ENCODE measurements at regions not wholly inside any gene's neighbourhood (a gene's known extent, or its start where the extent isn't known, plus 50 kb on each side); places are given as distances from the start of the nearest gene placed in this dataset.
"Not testable (repeated sequence)": the region's sequence is repeated elsewhere in the genome, so short reads cannot be mapped to it uniquely, and the experiment has no call there.

DNA sequence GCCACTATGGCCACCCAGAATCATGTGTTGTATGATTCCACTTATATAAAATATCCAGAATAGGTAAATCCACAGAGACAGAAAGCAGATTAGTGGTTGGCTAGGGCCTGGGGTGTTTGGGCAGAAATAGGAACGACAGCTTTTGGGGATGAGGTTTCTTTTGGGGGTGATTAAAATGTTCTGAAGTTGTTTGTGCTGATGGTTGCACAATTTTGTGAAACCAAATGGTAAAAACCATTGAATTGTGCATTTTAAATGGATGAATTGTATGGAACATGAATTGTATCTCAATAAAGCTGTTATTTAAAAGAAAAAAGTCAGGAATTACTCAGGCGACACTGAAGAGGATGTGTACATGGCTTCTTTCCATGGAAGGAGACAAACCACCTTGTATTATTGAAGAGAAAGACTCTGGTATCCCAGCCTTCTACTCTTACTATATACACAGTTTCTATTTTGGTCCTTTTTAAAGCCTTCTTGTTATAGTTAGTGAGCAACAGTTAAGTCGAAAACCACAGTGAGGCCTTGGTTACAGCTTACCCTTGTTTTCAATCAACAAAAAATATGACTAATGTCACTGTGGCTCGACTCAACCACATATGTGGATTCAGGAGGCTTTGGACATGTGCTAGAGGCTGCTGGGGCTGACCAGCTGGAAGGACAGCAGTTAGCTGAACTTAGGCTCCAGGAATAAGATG lies 57.1 kb upstream of the KMT2E start:
- Histone ChIP-seq H3K27me3 (ENCODE audit: insufficient read depth, low read length) (no peaks in the 10 kb centered on the region), H3K4me3 (ENCODE audit: low read length) (no peak overlapping the region), H3K4me1 (ENCODE audit: insufficient read depth, low read length) (peaks cover 58% of the 10 kb centered on the region), H3K9me3 (ENCODE audit: low read depth, low read length) (no peaks in the 10 kb centered on the region)

- no peak overlapping the region for H3K4me3 ChIP-seq (ENCODE audit: low read length)
- peaks cover 66% of the 10 kb centered on the region for H3K4me1 ChIP-seq (ENCODE audit: insufficient read depth, low read length)
- no peaks in the 10 kb centered on the region for H3K9me3 ChIP-seq (ENCODE audit: low read depth, low read length)
- no peaks in the 10 kb centered on the region for H3K27me3 ChIP-seq (ENCODE audit: insufficient read depth, low read length)
Observed at GRCh38 chr7:104958371-104958865, 55.6 kb upstream of the KMT2E start.

DNA sequence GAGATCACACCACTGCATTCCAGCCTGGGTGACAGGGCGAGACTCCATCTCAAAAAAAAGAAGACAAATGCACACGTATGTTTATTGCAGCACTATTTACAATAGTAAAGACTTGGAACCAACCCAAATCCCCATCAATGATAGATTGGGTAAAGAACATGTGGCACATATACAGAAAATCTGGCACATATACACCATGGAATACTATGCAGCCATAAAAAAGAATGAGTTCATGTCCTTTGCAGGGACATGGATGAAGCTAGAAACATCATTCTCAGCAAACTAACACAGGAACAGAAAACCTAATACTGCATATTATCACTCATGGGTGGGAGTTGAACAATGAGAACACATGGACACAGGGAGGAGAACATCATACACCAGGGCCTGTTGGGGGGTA lies 54.5 kb upstream of the KMT2E start:
- peaks cover 75% of the 10 kb centered on the region for H3K4me1 ChIP-seq (ENCODE audit: insufficient read depth, low read length)

GRCh38 chr7:104960741-104961448 lies 53.1 kb upstream of the KMT2E start:
- peaks cover 68% of the 10 kb centered on the region for H3K4me1 ChIP-seq (ENCODE audit: insufficient read depth, low read length)
- H3K9me3 ChIP-seq (ENCODE audit: low read depth, low read length) = no peaks in the 10 kb centered on the region
- H3K4me3 ChIP-seq (ENCODE audit: low read length) = no peak overlapping the region
- H3K27me3 ChIP-seq (ENCODE audit: insufficient read depth, low read length) = no peaks in the 10 kb centered on the region

More for the DNA sequence above, 54.5 kb upstream of the KMT2E start:
- not testable (repeated sequence) for H3K4me3 ChIP-seq (ENCODE audit: low read length); H3K27me3 ChIP-seq (ENCODE audit: insufficient read depth, low read length); H3K9me3 ChIP-seq (ENCODE audit: low read depth, low read length)

- Histone ChIP-seq H3K27me3 (ENCODE audit: insufficient read depth, low read length) (no peaks in the 10 kb centered on the region), H3K4me3 (ENCODE audit: low read length) (no peak overlapping the region), H3K4me1 (ENCODE audit: insufficient read depth, low read length) (peaks cover 60% of the 10 kb centered on the region), H3K9me3 (ENCODE audit: low read depth, low read length) (no peaks in the 10 kb centered on the region)
Observed at GRCh38 chr7:104961821-104962220, 52.2 kb upstream of the KMT2E start.

DNA sequence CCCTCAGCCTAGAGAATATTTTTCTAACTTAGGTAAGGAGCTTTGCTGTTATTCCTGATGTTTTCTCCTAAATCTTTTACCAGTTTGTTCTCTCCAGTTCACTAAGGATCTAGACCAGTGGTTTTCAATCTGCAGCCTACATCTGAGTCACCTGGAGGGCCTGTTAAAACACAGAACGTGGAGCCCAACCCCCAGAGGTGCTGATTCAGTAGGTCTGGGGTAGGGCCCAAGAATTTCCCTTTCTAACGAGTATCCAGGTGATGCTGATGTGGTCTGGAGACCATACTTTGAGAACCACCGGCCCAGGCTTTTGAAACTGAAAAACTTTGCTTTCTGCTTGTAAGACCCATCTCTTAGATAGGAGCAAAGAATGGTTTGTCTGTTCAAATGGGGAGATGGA lies 51.2 kb upstream of the KMT2E start:
- Histone ChIP-seq H3K27me3 (ENCODE audit: insufficient read depth, low read length) (no peaks in the 10 kb centered on the region), H3K4me3 (ENCODE audit: low read length) (no peak overlapping the region), H3K9me3 (ENCODE audit: low read depth, low read length) (no peaks in the 10 kb centered on the region), H3K4me1 (ENCODE audit: insufficient read depth, low read length) (peaks cover 50% of the 10 kb centered on the region)

- Histone ChIP-seq H3K4me3 (ENCODE audit: low read length) (no peak overlapping the region), H3K9me3 (ENCODE audit: low read depth, low read length) (no peaks in the 10 kb centered on the region), H3K4me1 (ENCODE audit: insufficient read depth, low read length) (peaks cover 48% of the 10 kb centered on the region), H3K27me3 (ENCODE audit: insufficient read depth, low read length) (no peaks in the 10 kb centered on the region)
Observed at GRCh38 chr7:104963378-104963990, 50.5 kb upstream of the KMT2E start.

GRCh38 chr7:104963991-104964385 lies 50.0 kb upstream of the KMT2E start:
- Histone ChIP-seq H3K4me1 (ENCODE audit: insufficient read depth, low read length) (peaks cover 45% of the 10 kb centered on the region), H3K27me3 (ENCODE audit: insufficient read depth, low read length) (no peaks in the 10 kb centered on the region), H3K9me3 (ENCODE audit: low read depth, low read length) (no peaks in the 10 kb centered on the region), H3K4me3 (ENCODE audit: low read length) (no peak overlapping the region)
